Activated naive CD8-positive, alpha-beta T cell treated with anti-CD3 and anti-CD28 coated beads for 36 hours (primary cell): ENCODE measurements at regions not wholly inside any gene's neighbourhood (a gene's known extent, or its start where the extent isn't known, plus 50 kb on each side); places are given as distances from the start of the nearest gene placed in this dataset.

Experiments
- DNase-seq: peaks from one replicate; pipeline ENCODE4 v3.0.0; 2021
- H3K27ac Mint-ChIP-seq: one replicate; pipeline ENCODE4 v1.8.0; 2022; ENCODE audit warnings: mild to moderate bottlenecking, moderate library complexity, mixed read lengths
- H3K27me3 Mint-ChIP-seq: one replicate; pipeline ENCODE4 v1.8.0; 2022; ENCODE audit warnings: mild to moderate bottlenecking, mixed read lengths
- H3K36me3 Mint-ChIP-seq: one replicate; pipeline ENCODE4 v1.8.0; 2021; ENCODE audit warnings: mild to moderate bottlenecking, mixed read lengths
- H3K4me1 Mint-ChIP-seq: one replicate; pipeline ENCODE4 v1.8.0; 2021; ENCODE audit warnings: mixed read lengths
- H3K4me3 Mint-ChIP-seq: one replicate; pipeline ENCODE4 v1.8.0; 2022; ENCODE audit warnings: mild to moderate bottlenecking, moderate library complexity, mixed read lengths
- H3K9me3 Mint-ChIP-seq: one replicate; pipeline ENCODE4 v1.8.0; 2022; ENCODE audit warnings: mixed read lengths

DNA sequence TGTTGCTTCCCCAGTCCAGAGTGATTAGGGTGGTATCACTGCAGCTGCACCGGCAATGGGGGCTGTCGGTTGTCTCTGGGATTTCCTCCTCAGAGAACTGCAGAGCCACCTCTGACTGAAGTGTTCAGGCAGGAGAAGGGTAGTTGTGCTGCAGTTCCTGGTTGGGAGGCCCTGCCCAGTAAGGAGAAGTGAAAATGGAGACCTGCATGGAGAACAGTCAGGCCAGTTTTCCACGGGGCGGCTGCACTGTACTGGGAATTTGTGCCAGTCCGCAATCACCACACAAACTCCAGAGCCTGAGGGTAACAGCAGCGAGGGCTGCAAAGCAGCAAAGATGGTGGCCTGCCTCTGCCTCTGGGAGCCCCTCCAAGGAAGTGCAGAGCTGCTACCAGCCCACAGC, 58.1 kb upstream of the CCDC190 start:
- DNase-seq, result no peak
- Mint-ChIP-seq H3K4me3 (no peak overlapping the region), H3K9me3 (no peaks in the 10 kb centered on the region)

DNA sequence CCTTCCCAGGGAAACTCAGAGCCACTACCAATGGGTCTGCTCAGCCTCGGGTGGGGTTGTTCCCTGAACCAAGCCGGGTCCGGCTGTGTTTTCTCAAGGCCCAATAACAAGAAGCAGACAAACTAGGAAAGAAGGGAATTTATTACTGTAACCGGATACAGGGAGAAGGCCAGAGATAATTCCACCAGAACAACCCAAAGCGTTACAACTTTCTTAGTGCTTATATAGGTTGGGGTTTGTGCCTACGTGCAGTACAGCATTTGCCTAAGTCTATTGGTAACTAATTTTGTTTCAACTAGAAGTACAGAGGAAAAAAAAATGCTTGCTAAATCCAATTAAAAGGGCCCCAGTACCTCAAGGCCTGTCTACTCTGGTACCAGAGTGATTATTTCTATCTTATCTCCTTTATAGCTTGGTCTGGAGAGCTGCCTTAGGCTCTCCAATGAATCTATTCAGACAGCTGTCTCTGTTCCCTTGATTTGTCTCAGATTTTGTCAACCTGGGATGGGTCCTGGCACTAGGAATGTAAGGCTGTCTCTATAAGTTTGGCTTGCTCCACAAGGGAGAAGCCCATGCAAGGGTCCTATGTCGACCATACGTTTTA, 57.3 kb upstream of the CCDC190 start:
- H3K4me1 Mint-ChIP-seq, result peaks cover 6% of the 10 kb centered on the region
- DNase-seq, result no peak
- H3K9me3 Mint-ChIP-seq, result no peaks in the 10 kb centered on the region
- peaks cover 33% of the 10 kb centered on the region for H3K27me3 Mint-ChIP-seq
- no peak overlapping the region for H3K27ac Mint-ChIP-seq
- no peaks in the 10 kb centered on the region for H3K36me3 Mint-ChIP-seq
- no peak overlapping the region for H3K4me3 Mint-ChIP-seq

More for the DNA sequence above, 58.1 kb upstream of the CCDC190 start:
- Mint-ChIP-seq H3K27me3 (peaks cover 33% of the 10 kb centered on the region), H3K4me1 (peaks cover 6% of the 10 kb centered on the region), H3K36me3 (no peaks in the 10 kb centered on the region), H3K27ac (no peak overlapping the region)

DNA sequence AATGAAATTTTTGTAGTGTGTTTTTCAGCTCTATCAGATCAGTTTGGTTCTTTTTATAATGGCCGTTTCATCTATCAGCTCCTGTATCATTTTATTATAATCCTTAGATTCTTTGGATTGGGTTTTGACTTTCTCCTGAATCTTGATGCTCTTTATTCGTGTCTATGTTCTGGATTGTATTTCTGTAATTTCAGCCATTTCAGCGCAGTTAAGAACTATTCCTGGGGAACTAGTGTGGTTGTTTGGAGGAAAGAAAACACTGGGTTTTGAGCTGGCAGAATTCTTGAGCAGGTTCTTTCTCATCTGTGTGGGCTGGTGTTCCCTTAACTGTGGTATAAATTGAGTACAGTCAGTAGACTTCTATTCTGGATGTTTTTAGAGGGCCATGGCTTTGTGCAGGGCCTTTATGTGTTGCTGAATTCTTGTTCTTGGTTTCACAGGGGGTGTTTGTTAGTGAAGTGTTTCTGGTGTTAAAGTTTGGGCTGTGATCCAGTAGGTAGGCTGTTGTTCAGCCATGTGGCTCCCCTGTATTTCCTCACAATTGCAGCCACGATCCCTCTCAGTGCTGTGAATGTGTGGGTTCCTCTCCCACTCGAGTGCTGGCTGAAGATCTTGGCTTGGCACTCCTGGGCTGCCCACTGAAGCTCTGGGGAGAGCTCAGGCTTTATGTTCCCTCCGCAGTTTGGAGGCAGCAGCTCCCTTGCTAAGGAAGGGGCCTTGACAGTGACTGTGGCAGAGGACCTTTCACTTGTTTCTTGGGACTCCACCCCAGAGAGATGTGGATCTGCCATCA, 56.0 kb upstream of the CCDC190 start:
- Mint-ChIP-seq H3K4me3 (no peak overlapping the region), H3K27ac (no peak overlapping the region), H3K36me3 (no peaks in the 10 kb centered on the region)

DNA sequence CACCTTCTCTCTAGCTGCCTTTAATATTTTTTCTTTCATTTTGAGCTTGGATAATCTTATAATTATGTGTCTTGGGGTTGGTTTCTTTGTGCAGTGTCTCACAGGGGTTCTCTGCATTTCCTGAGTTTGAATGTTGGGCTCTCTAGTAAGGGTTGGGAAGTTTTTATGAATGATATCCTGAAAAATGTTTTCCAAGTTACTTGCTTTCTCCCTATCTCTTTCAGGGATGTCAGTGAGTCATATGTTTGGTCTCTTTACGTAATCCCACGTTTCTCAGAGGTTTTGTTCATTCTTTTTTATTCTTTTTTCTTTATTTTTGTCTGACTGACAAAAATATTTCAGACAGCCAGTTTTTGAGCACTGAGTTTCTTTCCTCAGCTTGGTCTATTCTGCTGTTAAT, 55.4 kb upstream of the CCDC190 start:
- H3K9me3 Mint-ChIP-seq, result peaks cover 6% of the 10 kb centered on the region
- DNase-seq, result no peak

More for the DNA sequence above, 56.0 kb upstream of the CCDC190 start:
- H3K4me1 Mint-ChIP-seq, result peaks cover under 1% of the 10 kb centered on the region
- H3K9me3 Mint-ChIP-seq, result peaks cover 5% of the 10 kb centered on the region
- H3K27me3 Mint-ChIP-seq, result peaks cover 37% of the 10 kb centered on the region
- no peak for DNase-seq

DNA sequence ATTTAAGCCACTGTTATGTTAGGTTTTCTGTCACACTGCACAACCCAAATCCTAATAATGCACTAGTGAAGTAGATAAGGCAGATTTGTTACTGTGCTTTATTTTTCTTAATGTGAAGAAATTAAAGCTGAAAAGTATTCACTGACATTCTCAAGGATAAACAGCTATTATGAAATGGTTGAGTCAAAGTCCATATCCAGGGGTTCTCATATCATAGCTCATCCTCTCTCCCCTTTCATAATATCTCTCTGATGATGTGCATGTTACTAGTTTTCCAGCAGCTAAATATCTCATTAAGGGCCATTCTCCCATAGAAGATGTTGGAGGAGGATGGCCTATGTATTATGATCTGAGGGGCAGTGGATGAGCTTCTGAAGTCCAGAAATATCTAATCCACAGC, 53.6 kb upstream of the CCDC190 start:
- H3K27ac Mint-ChIP-seq, result no peak overlapping the region
- DNase-seq, result no peak
- no peaks in the 10 kb centered on the region for H3K36me3 Mint-ChIP-seq
- no peaks in the 10 kb centered on the region for H3K4me1 Mint-ChIP-seq
- no peak overlapping the region for H3K4me3 Mint-ChIP-seq
- H3K9me3 Mint-ChIP-seq, result peaks cover 6% of the 10 kb centered on the region
- peaks cover 28% of the 10 kb centered on the region for H3K27me3 Mint-ChIP-seq

More for the DNA sequence above, 55.4 kb upstream of the CCDC190 start:
- Mint-ChIP-seq H3K4me3 (no peak overlapping the region), H3K36me3 (no peaks in the 10 kb centered on the region), H3K27me3 (peaks cover 35% of the 10 kb centered on the region), H3K4me1 (no peaks in the 10 kb centered on the region), H3K27ac (no peak overlapping the region)

DNA sequence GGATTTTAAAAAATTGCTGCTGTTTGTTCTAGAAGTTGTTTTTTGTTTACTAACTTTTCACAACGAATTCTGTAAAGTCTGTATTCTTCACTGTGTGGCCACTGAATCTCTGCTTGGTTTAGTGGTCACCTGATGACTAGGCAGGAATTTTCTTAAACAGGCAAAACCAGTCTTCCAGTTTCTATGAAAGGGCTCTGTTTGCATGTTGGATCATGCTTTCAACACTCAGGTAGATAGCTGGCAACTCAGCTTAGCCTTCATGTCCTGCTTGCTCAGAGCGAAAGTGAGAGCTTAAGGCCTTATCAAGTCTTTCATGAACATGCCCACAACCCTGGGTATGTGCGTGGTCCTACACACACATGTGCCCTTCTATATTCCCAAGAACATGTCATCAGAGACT, 52.4 kb upstream of the CCDC190 start:
- Mint-ChIP-seq H3K27ac (no peak overlapping the region), H3K9me3 (peaks cover 6% of the 10 kb centered on the region), H3K4me1 (no peaks in the 10 kb centered on the region), H3K36me3 (no peaks in the 10 kb centered on the region), H3K27me3 (peaks cover 31% of the 10 kb centered on the region), H3K4me3 (no peak overlapping the region)
- no peak for DNase-seq

DNA sequence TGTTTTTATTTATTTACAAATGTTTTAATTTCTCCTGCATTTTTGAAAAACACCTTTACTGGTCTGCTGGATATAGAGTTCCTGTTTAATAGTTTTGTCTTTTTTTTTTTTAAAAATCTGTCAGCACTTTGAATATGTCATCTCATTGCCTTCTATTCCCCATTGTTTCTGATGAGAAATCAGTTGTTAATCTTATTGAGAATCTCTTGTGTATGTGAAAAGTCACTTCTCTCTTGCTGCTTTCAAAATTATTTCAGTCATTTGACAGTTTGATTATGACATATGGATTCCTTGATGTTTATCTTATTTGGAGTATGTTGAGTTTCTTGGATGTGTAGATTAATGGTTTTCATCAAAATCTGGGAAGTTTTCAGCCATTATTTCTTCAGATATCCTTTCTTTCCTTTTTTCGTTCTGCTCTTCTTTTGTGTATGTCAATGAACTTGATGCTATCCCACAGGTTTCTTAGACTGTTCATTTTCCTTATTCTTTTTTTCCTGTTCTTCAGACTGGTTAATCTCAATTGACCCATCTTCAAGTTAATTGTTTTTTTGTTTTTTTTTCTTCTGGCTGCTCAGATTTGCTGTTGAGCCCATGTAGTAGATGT, 51.2 kb upstream of the CCDC190 start:
- Mint-ChIP-seq H3K4me3 (no peak overlapping the region), H3K4me1 (no peaks in the 10 kb centered on the region), H3K27ac (no peak overlapping the region), H3K9me3 (peaks cover 6% of the 10 kb centered on the region), H3K36me3 (no peaks in the 10 kb centered on the region), H3K27me3 (peaks cover 23% of the 10 kb centered on the region)
- DNase-seq, result no peak
